ENCODE measurements at regions not wholly inside any gene's neighbourhood (a gene's known extent, or its start where the extent isn't known, plus 50 kb on each side); places are given as distances from the start of the nearest gene placed in this dataset.

DNA sequence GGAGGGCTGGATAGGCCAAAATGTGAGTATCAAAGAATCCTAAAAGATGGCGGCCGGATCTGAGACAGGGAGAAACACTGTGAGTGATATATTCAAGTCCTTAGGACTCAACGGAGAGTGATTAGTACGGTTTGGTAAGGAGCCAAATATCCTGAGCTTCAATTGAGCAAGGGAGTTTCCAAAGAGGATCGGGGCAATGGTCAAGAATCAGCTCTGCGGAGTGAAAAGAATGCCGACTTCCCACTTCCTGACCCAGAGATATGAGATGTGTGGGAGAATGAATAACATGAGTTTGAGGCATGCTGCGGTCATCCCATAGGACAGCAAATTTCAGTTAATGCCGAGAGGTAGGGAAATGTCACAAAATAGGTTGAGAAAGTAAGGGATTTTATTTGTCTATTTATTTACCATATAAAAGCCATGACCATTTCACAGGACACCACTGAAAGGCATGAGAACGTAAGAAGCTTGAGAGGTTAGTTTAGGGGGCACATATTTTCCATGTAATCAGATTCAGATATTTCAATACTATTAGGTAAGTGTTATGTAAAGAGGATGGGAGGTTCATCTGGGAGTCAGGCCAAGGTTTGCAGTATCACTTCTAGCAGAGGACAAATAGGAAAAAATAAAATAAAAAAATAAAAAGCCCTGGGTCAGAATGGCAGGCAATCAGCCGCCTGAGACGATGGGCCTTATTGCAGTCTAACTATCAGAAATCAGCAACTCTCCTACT is 165.6 kb downstream of the HGF start:
- Histone ChIP-seq H3F3A (ENCODE audit: insufficient read depth, low read length) (no peaks in the 10 kb centered on the region), H3K36me3 (ENCODE audit: insufficient read depth, low read length) (no peaks in the 10 kb centered on the region), H3K27ac (ENCODE audit: low read depth, low read length, poor library complexity, severe bottlenecking) (no peak overlapping the region), H3K9ac (ENCODE audit: low read length) (no peak overlapping the region), H3K79me2 (ENCODE audit: insufficient read depth, low read length) (no peaks in the 10 kb centered on the region), H3K9me3 (ENCODE audit: low read length) (no peaks in the 10 kb centered on the region; the same call in 1 of the 2 replicates), H4K20me1 (ENCODE audit: insufficient read depth, low read length) (no peaks in the 10 kb centered on the region), H3K4me1 (ENCODE audit: insufficient read depth, low read length, severe bottlenecking) (no peaks in the 10 kb centered on the region), H3K9me2 (ENCODE audit: low read depth, low read length) (no peaks in the 10 kb centered on the region), H3K27me3 (ENCODE audit: insufficient read depth, low read length) (no peaks in the 10 kb centered on the region), H3K4me2 (ENCODE audit: low read length) (no peak overlapping the region), H2AFZ (ENCODE audit: low read length) (no peak overlapping the region), H3K4me3 (ENCODE audit: low read depth, low read length, poor library complexity, severe bottlenecking) (no peak overlapping the region)
- no peak for TF ChIP-seq EZH2 (IDR thresholded peaks at IDR 0.05; ENCODE audit: borderline replicate concordance, low read length)
- TF ChIP-seq, protein P1, sequence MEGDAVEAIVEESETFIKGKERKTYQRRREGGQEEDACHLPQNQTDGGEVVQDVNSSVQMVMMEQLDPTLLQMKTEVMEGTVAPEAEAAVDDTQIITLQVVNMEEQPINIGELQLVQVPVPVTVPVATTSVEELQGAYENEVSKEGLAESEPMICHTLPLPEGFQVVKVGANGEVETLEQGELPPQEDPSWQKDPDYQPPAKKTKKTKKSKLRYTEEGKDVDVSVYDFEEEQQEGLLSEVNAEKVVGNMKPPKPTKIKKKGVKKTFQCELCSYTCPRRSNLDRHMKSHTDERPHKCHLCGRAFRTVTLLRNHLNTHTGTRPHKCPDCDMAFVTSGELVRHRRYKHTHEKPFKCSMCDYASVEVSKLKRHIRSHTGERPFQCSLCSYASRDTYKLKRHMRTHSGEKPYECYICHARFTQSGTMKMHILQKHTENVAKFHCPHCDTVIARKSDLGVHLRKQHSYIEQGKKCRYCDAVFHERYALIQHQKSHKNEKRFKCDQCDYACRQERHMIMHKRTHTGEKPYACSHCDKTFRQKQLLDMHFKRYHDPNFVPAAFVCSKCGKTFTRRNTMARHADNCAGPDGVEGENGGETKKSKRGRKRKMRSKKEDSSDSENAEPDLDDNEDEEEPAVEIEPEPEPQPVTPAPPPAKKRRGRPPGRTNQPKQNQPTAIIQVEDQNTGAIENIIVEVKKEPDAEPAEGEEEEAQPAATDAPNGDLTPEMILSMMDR (IDR thresholded peaks at IDR 0.05; ENCODE audit: low read length) = no peak

DNA sequence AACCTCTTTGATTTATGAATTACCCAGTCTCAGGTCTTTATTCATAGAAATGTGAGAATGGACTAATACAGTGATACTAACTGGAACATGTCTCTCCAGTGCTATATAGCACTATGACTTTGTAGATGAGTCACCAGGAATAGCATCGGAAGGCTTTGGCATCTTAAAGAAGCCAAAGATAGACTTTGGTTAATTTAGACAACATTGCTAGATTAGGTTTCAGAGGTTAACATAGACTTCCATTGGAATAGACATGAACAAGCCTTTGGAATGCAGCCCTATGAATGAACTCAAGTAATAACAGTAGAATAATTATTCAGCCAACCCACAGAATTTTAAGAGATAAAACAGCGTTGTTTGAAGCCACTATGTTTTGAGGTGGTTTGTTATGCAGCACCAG is 169.2 kb downstream of the HGF start:
- no peaks in the 10 kb centered on the region for H3K9me2 ChIP-seq (ENCODE audit: low read depth, low read length)
- H3K9ac ChIP-seq (ENCODE audit: low read length) = no peak overlapping the region
- H3F3A ChIP-seq (ENCODE audit: insufficient read depth, low read length) = no peaks in the 10 kb centered on the region
- no peak overlapping the region for H3K27ac ChIP-seq (ENCODE audit: low read depth, low read length, poor library complexity, severe bottlenecking)
- H2AFZ ChIP-seq (ENCODE audit: low read length) = no peak overlapping the region
- no peak for TF ChIP-seq EZH2 (IDR thresholded peaks at IDR 0.05; ENCODE audit: borderline replicate concordance, low read length)
- TF ChIP-seq, protein P1 (IDR thresholded peaks at IDR 0.05; ENCODE audit: low read length) = no peak
- no peaks in the 10 kb centered on the region; the same call in 1 of the 2 replicates for H3K9me3 ChIP-seq (ENCODE audit: low read length)
- no peaks in the 10 kb centered on the region for H4K20me1 ChIP-seq (ENCODE audit: insufficient read depth, low read length)
- H3K36me3 ChIP-seq (ENCODE audit: insufficient read depth, low read length) = no peaks in the 10 kb centered on the region
- no peaks in the 10 kb centered on the region for H3K27me3 ChIP-seq (ENCODE audit: insufficient read depth, low read length)
- no peaks in the 10 kb centered on the region for H3K79me2 ChIP-seq (ENCODE audit: insufficient read depth, low read length)
- H3K4me3 ChIP-seq (ENCODE audit: low read depth, low read length, poor library complexity, severe bottlenecking) = no peak overlapping the region
- H3K4me2 ChIP-seq (ENCODE audit: low read length) = no peak overlapping the region
- H3K4me1 ChIP-seq (ENCODE audit: insufficient read depth, low read length, severe bottlenecking) = no peaks in the 10 kb centered on the region

DNA sequence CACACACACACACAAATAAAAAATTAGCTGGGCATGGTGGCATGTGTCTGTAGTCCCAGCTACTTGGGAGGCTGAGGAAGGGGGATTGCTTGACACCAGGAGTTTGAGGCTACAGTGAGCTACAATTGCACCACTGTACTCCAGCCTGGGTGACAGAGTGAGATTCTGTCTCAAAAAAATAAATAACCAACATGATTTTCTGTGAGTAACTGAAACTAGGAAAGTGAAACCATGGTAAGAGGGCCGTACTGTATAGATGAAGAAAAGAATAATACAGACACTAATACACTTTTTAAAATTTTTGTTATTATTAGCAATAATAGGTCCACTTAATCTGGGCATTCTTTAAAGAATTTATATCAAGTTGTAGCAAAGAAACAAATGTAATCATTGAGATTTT is 170.9 kb downstream of the HGF start:
- Histone ChIP-seq H3K4me1 (ENCODE audit: insufficient read depth, low read length, severe bottlenecking) (no peaks in the 10 kb centered on the region), H3K9ac (ENCODE audit: low read length) (no peak overlapping the region), H2AFZ (ENCODE audit: low read length) (no peak overlapping the region), H3K27me3 (ENCODE audit: insufficient read depth, low read length) (no peaks in the 10 kb centered on the region), H3F3A (ENCODE audit: insufficient read depth, low read length) (no peaks in the 10 kb centered on the region), H4K20me1 (ENCODE audit: insufficient read depth, low read length) (no peaks in the 10 kb centered on the region), H3K4me3 (ENCODE audit: low read depth, low read length, poor library complexity, severe bottlenecking) (no peak overlapping the region), H3K4me2 (ENCODE audit: low read length) (no peak overlapping the region), H3K27ac (ENCODE audit: low read depth, low read length, poor library complexity, severe bottlenecking) (no peak overlapping the region), H3K79me2 (ENCODE audit: insufficient read depth, low read length) (no peaks in the 10 kb centered on the region), H3K36me3 (ENCODE audit: insufficient read depth, low read length) (no peaks in the 10 kb centered on the region), H3K9me2 (ENCODE audit: low read depth, low read length) (no peaks in the 10 kb centered on the region; the same call in 1 of the 2 replicates), H3K9me3 (ENCODE audit: low read length) (no peaks in the 10 kb centered on the region; the same call in 1 of the 2 replicates)
- TF ChIP-seq EZH2 (IDR thresholded peaks at IDR 0.05; ENCODE audit: borderline replicate concordance, low read length) = no peak

DNA sequence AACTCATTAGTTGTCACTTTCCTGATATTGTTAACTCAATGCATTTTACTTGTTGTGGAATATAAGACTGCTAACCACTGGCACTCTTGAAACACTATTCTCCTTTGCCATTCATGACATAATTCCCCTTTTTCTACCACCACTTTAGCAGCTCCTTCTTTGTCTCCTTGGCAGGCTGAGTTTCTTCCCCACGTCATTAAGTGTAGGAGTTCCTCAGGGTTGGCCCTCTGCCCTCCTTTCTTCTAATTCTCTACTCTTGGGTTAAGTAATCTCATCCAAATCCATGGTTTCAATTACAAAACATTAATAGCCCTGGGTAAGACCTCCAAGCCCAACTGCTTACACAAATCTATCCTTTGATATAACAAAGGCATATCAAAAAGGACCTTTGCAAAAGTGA is 175.1 kb downstream of the HGF start:
- Histone ChIP-seq H3K9ac (ENCODE audit: low read length) (no peak overlapping the region), H3K4me1 (ENCODE audit: insufficient read depth, low read length, severe bottlenecking) (no peaks in the 10 kb centered on the region), H3K9me2 (ENCODE audit: low read depth, low read length) (no peaks in the 10 kb centered on the region; the same call in 1 of the 2 replicates), H3K4me3 (ENCODE audit: low read depth, low read length, poor library complexity, severe bottlenecking) (no peak overlapping the region), H3K4me2 (ENCODE audit: low read length) (no peak overlapping the region), H3K27ac (ENCODE audit: low read depth, low read length, poor library complexity, severe bottlenecking) (no peak overlapping the region), H3K79me2 (ENCODE audit: insufficient read depth, low read length) (no peaks in the 10 kb centered on the region), H3K27me3 (ENCODE audit: insufficient read depth, low read length) (no peaks in the 10 kb centered on the region), H3K9me3 (ENCODE audit: low read length) (no peaks in the 10 kb centered on the region), H3F3A (ENCODE audit: insufficient read depth, low read length) (no peaks in the 10 kb centered on the region), H3K36me3 (ENCODE audit: insufficient read depth, low read length) (no peaks in the 10 kb centered on the region), H2AFZ (ENCODE audit: low read length) (no peak overlapping the region), H4K20me1 (ENCODE audit: insufficient read depth, low read length) (no peaks in the 10 kb centered on the region)
- TF ChIP-seq, protein P1 (IDR thresholded peaks at IDR 0.05; ENCODE audit: low read length) = no peak
- no peak for TF ChIP-seq EZH2 (IDR thresholded peaks at IDR 0.05; ENCODE audit: borderline replicate concordance, low read length)

Measured in OCI-LY1 (cell line).